HG02763 (cell line): ENCODE measurements at regions not wholly inside any gene's neighbourhood (a gene's known extent, or its start where the extent isn't known, plus 50 kb on each side); places are given as distances from the start of the nearest gene placed in this dataset.
"Not testable (repeated sequence)": the region's sequence is repeated elsewhere in the genome, so short reads cannot be mapped to it uniquely, and the experiment has no call there.

Experiments
- ATAC-seq: cut with Tn5 transposase; IDR thresholded peaks from one replicate; pipeline ENCODE4 v1.9.1; 2021; ENCODE audit warnings: mild to moderate bottlenecking, moderate library complexity; ENCODE audit not compliant: unreplicated experiment

DNA sequence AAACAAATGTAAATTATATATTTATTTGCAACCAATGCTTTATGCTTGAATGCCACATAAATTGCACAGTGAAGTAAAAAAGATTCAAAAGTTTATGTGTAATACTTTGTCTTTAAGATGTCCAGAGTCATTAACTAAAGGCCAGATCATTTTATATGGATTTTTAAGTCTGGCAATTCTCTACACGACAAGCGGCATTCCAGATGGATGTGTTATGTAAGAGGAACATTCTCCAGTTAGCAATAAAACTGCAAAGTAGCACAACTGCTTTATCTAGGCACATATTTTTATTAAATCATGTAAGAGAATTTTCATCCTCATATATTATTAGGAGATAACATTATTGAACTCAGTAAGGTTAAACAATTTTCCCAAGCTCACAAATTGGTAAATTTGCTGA, 1717.7 kb upstream of the SEL1L start:
- ATAC-seq, result no peak

- ATAC-seq, result no peak
These were observed 1720.2 kb upstream of the SEL1L start for GRCh38 chr14:83253870-83254269.

GRCh38 chr14:83255015-83255726, 1721.5 kb upstream of the SEL1L start:
- ATAC-seq, result peak; percentile 82

DNA sequence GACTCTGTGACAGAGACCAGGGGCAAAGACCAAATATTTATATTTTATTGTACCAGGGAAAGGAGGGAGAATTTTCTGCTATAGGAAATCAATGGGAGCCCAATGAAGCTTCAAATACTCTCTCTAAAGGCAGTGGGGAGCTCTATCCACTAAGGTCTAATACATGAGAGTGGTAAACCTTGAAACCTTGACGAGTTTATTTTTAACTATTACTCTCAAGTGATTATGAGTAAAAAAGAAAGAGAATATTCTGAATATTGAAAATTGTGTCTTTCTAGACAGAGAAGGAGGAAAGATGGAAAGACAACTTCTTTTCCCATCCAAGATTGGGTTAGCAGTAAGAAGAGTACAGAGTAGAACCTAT, 1722.1 kb upstream of the SEL1L start:
- peak; percentile 34 for ATAC-seq

DNA sequence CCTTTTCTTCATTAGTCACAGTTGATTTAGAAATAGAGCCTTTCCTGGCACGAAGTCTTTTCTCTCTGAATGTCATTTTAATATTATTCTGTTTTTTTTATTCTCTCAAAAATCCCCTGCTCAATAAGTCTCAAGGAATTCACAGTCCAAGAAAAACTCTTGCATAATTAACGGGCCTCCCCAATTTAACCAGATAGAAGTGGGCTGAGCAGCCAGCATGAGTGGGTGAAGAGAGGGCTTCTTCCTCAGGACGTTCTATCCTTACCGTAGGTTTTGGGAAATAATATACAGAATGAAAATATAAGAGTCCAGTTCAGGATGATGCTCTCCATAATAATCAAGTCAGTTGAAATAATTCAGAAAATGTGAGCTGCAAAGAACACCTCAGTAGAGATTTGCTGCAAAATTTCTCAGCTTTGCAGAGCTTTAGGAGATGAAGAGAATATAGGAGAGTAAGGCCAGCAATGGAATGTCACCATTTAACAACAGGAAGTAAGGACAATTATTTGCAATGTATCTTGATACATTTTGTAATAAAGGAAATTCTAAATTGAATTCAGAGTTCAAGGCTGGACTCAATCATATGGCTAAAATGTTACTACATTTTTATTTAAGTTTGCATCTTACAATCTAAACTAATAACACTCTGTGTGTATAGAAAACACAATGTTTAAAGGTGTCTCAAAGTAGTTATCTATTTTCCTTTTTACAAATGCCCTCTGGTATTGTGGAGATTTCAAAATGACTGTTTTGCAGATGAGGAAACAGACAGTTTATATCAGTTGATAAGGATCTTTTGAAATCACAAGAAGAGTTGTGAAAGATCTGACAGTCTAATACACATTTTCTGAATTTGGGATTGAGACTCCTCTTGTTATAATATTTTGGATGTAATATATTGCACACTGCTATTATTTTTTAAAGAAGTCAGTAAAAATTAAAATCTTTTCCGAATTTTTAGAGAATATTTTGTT, 1724.1 kb upstream of the SEL1L start:
- ATAC-seq, result no peak

DNA sequence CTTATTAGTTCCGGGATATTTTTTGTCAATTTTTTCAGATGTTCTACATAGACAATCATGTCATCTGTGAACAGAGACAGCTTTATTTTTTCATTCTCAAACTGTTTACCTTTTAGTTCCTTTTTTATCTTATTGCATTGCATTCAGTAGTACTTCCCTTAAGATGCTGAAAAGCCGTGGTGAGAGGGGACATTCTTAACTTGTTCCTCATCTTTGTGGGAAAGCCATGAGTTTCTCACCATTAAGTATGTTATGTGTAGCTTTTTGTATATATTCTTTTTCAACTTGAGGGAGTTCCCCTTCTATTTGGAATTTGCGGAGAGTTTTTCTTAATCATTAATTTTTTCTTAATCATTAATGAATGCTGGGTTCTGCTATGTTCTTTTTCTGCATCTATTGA, 1727.1 kb upstream of the SEL1L start:
- ATAC-seq, result no peak

DNA sequence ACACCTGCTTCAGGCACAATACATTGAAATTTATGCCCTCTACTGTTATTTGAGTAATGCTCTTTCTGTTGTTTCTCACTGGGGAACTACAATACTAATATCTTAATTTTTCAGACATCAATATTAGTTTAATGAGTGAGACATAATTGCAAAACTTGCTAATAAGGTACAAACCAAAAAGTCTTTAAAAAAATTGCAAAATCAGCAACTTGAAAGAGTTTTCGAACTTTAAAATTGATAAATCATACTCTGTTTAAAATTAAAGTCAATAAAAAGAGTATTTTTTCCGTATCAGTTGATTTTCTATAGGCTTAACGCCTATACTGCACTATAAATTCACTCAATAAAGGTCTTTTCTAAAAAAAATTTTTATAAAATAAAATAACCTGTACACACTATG, 1735.9 kb upstream of the SEL1L start:
- ATAC-seq, result no peak

GRCh38 chr14:83271663-83272062, 1738.0 kb upstream of the SEL1L start:
- ATAC-seq, result no peak

GRCh38 chr14:83280719-83281118, 1747.1 kb upstream of the SEL1L start:
- no peak for ATAC-seq

DNA sequence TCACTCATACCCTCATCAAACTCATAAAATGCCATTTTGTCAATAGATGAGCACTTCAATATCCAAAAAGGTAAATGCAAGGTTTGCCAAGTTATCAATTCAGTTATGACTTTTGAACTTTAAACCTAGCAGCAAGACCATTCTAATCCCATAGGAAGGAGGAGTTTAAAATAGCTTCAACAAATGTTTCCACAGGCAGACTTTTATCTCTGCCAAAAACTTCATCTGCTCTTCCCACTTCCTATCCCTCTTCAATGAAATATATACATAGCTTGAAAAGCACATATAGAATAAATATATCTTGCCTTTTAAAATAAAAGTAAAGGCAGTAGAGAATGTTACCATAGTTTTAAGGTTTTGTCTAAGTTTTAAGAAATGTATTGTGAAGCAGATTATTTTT, 1749.1 kb upstream of the SEL1L start:
- ATAC-seq, result no peak

DNA sequence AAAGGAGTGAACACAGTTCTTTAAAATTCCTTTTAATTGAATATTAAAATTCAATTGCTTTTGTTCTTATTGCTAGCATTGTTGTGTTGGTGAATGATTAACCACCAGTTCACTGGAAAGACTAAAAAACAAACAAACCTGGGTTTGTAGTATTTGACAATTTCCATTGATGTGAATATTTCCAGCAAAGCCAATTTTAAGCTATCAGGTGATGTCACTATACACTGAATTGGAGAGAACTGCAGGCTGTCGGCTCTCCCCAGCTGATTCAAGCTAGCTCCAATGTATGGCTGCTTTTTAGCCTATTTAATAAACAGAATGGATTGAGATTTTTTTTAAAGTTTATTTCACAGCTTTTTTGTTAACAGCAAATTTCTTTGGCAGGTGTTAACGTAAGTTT, 1753.6 kb upstream of the SEL1L start:
- ATAC-seq, result no peak

GRCh38 chr14:83289390-83289789, 1755.7 kb upstream of the SEL1L start:
- ATAC-seq, result no peak

- no peak for ATAC-seq
These were observed 1756.2 kb upstream of the SEL1L start for GRCh38 chr14:83289896-83290295.

DNA sequence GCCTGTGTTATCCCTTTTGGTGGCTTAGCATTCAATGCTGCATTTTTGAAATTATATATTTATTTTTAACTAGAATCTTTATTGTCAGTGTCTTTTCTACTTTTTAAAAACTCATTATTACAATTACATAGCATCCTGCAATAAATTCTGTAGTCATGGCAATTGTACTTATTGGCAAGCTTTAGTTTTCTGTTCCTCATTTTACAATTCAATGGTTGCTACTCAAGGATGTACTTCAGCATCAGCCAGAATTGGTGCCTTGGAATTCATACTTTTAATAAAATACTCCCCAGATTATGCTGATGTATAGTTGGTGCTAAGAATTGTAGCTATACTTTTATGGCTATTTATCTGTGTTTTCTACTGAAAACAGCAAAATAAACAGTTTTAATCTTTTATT, 1756.8 kb upstream of the SEL1L start:
- no peak for ATAC-seq

- ATAC-seq, result no peak
These were observed 1758.1 kb upstream of the SEL1L start for GRCh38 chr14:83291714-83292113.

GRCh38 chr14:83294941-83295340, 1761.3 kb upstream of the SEL1L start:
- no peak for ATAC-seq

- no peak for ATAC-seq
These were observed 1763.7 kb upstream of the SEL1L start for GRCh38 chr14:83297361-83297760.

DNA sequence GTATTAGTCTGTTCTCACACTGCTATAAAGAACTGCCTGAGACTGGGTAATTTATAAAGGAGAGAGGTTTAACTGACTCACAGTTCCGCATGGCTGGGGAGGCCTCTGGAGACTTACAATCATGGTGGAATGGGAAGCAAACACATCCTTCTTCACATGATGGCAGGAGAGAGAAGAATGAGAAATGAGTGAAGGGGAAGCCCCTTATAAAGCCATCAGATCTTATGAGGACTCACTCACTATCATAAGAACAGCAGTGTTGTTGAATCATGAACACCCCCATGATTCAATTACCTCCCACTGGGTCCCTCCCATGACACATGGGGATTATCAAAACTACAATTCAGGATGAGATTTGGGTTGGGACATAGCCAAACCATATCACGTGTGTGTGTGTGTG, 1764.4 kb upstream of the SEL1L start:
- not testable (repeated sequence) for ATAC-seq

GRCh38 chr14:83300476-83301064, 1766.9 kb upstream of the SEL1L start:
- ATAC-seq, result no peak

DNA sequence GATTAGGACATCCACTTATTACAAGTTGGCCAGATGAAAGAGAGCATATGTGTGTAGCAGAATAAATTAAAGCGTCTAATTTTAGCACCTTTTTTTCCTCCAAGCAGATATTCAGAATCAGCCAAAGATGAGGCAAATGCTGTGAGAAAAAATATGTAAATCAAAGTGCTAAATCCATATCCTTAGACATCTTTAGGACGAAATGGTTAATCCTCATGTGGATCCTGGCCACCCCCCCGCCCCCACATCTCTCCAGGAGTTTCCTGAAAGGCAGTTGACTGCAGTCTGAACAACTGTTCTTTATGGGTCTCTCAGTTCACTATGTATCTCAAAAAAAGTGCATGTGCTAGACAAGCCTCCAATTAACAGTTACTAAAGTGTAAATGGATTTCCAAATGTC, 1768.1 kb upstream of the SEL1L start:
- ATAC-seq, result no peak

GRCh38 chr14:83309211-83309610, 1775.6 kb upstream of the SEL1L start:
- no peak for ATAC-seq

DNA sequence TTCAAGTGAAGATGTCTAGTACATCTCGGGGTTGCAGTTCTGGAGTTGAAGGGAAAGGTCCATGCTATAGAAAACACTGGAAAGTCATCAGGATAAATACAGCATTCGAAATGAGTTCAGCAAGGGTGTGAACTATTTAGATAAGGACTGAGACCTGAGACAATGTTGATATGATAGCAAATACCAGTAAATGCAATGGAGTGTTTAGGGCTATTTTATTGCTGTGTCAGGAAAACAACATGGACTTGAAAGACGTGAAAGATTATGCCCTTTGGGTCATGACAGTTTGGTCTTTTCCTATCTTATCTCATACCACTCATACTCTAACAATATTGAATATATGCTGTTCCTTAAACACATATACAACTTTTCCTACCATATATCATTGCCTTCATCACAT, 1776.2 kb upstream of the SEL1L start:
- ATAC-seq, result no peak
